Duodenal mucosa (tissue), 2 donors: ENCODE measurements at regions not wholly inside any gene's neighbourhood (a gene's known extent, or its start where the extent isn't known, plus 50 kb on each side); places are given as distances from the start of the nearest gene placed in this dataset.

Source experiments
- H3K27ac ChIP-seq: one replicate; pipeline ENCODE4 v1.7.0; 2013; ENCODE audit warnings: low read depth, low read length
- H3K27me3 ChIP-seq, 2 donors: one replicate each; pipeline ENCODE4 v1.7.0; 2013; ENCODE audit warnings: low read length in 2 of 2, control low read depth in 1 of 2; ENCODE audit not compliant: insufficient read depth in 2 of 2, control insufficient read depth in 1 of 2
- H3K36me3 ChIP-seq, 2 donors: one replicate each; pipeline ENCODE4 v1.7.0; 2013; ENCODE audit warnings: low read length in 2 of 2, control low read depth in 1 of 2; ENCODE audit not compliant: insufficient read depth in 2 of 2, control insufficient read depth in 1 of 2
- H3K4me1 ChIP-seq, 2 donors: one replicate each; pipeline ENCODE4 v1.7.0; 2013; ENCODE audit warnings: low read length in 2 of 2, control low read depth in 1 of 2; ENCODE audit not compliant: insufficient read depth in 2 of 2, control insufficient read depth in 1 of 2
- H3K4me3 ChIP-seq, 2 donors: one replicate each; pipeline ENCODE4 v1.7.0; 2013; ENCODE audit warnings: low read length in 2 of 2, low read depth in 1 of 2
- H3K9ac ChIP-seq, 2 donors: one replicate each; pipeline ENCODE4 v1.7.0; 2013; ENCODE audit warnings: low read length in 2 of 2, low read depth in 1 of 2
- H3K9me3 ChIP-seq, 2 donors: one replicate each; pipeline ENCODE4 v1.7.0; 2013; ENCODE audit warnings: low read length in 2 of 2, control low read depth in 1 of 2; ENCODE audit not compliant: control insufficient read depth in 1 of 2

DNA sequence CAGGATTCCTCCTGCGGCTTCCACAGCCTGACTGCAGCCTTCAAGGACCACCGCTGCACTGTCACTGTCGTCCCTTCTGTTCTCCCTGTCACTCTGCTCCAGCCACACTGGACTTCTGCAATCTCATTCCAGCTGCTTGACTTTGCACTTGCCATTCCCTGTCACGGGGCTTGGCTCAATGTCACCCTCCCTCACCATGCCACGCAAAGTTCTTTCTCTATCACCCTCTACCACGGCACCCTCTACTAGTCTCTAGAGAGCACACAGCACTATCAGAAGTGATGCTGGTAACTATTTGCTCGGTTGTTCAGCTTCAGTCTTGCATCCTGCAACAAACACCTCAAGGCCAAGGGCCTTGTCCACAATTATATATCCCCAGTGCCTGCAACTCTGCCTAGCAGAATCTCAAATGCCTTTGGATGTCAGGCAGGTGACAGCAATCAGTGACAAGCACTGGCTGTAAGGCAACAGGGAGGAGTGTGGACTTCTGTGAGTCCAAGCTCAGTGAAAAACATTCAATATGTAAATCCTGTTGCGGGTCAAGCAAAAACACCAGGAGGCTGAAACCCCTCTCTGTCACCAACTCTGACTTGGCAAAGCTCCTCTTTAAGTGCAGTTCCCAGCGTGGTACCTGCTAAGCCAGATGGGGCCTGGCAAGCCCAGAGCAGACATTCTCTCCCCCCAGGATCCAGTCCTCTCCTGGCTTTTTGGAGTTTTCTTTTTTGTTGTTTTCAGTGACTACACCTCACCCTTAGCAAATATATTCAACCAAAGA, 259.9 kb downstream of the FGFR2 start:
- H3K27me3 ChIP-seq = no peaks in the 10 kb centered on the region
- no peak overlapping the region for H3K4me3 ChIP-seq
- no peaks in the 10 kb centered on the region for H3K9me3 ChIP-seq
- H3K36me3 ChIP-seq = no peaks in the 10 kb centered on the region
- no peak overlapping the region for H3K9ac ChIP-seq
- peaks cover 0 to 26% of the 10 kb centered on the region in 2 donors for H3K4me1 ChIP-seq
- no peak overlapping the region for H3K27ac ChIP-seq

DNA sequence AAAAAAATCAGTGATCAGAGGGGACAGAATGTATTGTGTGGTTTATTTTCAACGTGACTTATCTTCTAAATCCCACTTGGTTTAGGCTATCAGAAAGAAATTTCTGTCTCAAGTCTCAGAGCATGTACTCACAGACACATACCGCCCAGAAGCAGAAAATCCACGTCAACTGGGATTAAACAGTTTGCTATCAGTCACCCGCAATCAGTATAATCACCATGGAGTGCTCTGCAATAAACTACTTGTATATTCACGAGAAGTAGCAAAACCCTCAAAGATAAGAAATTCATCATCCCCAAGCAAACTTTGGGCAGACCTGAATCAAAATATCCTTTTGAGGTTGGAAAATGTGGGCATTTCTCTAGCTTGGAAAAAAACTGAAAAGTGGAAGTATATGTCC, 259.1 kb downstream of the FGFR2 start:
- H3K9me3 ChIP-seq = no peaks in the 10 kb centered on the region
- H3K4me3 ChIP-seq = no peak overlapping the region
- H3K27me3 ChIP-seq = no peaks in the 10 kb centered on the region
- peaks cover 0 to 26% of the 10 kb centered on the region in 2 donors for H3K4me1 ChIP-seq
- no peak overlapping the region for H3K9ac ChIP-seq
- H3K36me3 ChIP-seq = no peaks in the 10 kb centered on the region
- H3K27ac ChIP-seq = no peak overlapping the region

GRCh38 chr10:121340271-121340831, 257.9 kb downstream of the FGFR2 start:
- Histone ChIP-seq H3K9ac (no peak overlapping the region), H3K36me3 (no peaks in the 10 kb centered on the region), H3K27ac (no peak overlapping the region), H3K27me3 (no peaks in the 10 kb centered on the region), H3K4me3 (no peak overlapping the region), H3K9me3 (no peaks in the 10 kb centered on the region), H3K4me1 (peaks cover 0 to 26% of the 10 kb centered on the region in 2 donors)

DNA sequence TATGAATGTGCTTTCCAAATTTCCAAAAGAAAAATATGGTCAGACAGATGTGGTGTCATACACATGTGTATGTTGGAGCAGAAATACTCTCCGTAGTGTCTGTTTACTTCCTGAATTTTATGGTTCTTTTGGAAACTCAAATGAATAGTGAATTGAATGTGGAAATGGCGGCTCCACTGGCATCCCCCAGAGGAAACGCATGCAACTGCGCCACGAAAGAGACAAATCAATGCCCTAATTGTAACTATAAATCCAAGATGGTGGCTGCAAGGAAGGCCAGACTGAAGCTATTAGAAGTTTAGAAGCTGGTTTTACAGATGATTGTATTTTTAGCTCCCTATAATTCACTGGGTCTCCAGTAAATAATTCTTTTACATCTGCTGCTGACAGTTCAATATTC, 246.7 kb downstream of the FGFR2 start:
- no peak overlapping the region for H3K27ac ChIP-seq
- H3K36me3 ChIP-seq = no peaks in the 10 kb centered on the region
- H3K4me1 ChIP-seq = no peaks in the 10 kb centered on the region
- H3K9ac ChIP-seq = no peak overlapping the region
- no peaks in the 10 kb centered on the region for H3K27me3 ChIP-seq
- H3K4me3 ChIP-seq = no peak overlapping the region
- no peaks in the 10 kb centered on the region for H3K9me3 ChIP-seq

DNA sequence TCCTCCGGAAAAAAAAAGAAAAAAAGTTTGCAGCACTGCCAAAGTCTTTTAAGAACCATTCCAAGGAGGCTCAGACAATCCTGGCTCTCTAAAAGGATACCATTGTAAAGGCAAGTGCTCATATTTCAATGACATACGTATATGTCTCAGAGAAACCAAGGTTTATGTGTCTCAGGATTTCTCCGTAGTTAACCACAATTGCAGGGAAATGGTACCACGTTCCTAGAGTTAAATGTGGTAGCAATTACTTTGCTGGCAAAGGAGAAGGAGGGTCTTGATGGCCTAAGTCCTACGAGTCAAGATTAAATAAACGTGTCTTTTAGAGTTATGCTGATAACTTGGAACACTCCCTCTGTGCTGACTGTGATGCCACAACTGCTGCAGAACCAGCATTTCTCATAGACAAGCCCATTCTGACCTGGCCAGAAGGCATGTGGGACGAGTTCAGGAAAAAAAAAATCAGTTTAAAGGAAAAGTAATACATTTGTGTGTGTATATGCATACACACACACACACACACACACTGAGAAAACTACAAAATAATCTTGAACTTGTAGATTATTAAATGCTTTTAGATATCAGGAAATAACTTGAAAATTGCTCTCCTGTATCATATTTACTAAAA, 245.9 kb downstream of the FGFR2 start:
- Histone ChIP-seq H3K9me3 (no peaks in the 10 kb centered on the region), H3K27ac (no peak overlapping the region), H3K36me3 (no peaks in the 10 kb centered on the region), H3K27me3 (no peaks in the 10 kb centered on the region), H3K9ac (no peak overlapping the region), H3K4me1 (no peaks in the 10 kb centered on the region), H3K4me3 (no peak overlapping the region)

DNA sequence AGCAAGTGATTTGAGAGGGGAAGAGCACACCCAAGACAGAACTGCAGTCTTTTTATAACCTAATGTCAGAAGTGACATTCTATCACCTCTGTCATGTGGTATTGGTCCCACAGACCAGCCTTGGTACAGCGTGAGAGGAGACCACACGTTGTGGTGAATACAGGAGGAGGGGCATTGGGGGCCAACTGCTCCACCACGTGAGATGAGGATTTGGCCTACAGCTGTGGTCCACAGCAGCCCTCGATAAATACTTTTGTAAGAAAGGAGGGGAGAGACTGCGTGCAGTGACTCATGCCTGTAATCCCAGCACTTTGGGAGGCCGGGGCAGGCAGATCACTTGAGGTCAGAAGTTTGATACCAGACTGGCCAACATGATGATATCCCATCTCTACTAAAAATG, 243.1 kb downstream of the FGFR2 start:
- no peaks in the 10 kb centered on the region for H3K9me3 ChIP-seq
- no peak overlapping the region for H3K9ac ChIP-seq
- no peaks in the 10 kb centered on the region for H3K36me3 ChIP-seq
- H3K4me3 ChIP-seq = no peak overlapping the region
- H3K27me3 ChIP-seq = no peaks in the 10 kb centered on the region
- H3K4me1 ChIP-seq = no peaks in the 10 kb centered on the region
- no peak overlapping the region for H3K27ac ChIP-seq

- Histone ChIP-seq H3K36me3 (no peaks in the 10 kb centered on the region), H3K27ac (no peak overlapping the region), H3K4me3 (no peak overlapping the region), H3K4me1 (no peaks in the 10 kb centered on the region), H3K27me3 (no peaks in the 10 kb centered on the region), H3K9ac (no peak overlapping the region), H3K9me3 (no peaks in the 10 kb centered on the region)
These were observed 242.1 kb downstream of the FGFR2 start for GRCh38 chr10:121356183-121356582.

DNA sequence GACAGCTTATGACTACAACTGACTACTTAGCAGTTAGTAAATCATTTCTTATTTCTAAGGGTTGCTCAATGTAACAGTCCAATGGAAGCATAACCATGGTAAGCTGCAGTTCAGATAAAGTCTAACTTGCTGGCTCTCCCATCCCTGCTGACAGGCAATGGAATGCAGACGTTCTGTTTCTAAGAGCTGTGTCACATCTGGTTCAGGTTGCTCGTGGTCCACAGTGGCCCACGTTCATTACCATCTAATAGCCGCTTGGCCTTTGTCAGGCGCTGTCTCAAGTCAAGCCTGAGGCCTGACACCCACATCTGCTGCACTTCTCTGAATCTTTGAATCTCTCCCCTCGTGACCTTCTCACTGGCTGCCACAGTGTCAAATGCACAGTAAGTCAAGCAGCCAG, 240.8 kb downstream of the FGFR2 start:
- Histone ChIP-seq H3K9ac (no peak overlapping the region), H3K27me3 (no peaks in the 10 kb centered on the region), H3K27ac (no peak overlapping the region), H3K4me3 (no peak overlapping the region), H3K9me3 (no peaks in the 10 kb centered on the region), H3K4me1 (no peaks in the 10 kb centered on the region), H3K36me3 (no peaks in the 10 kb centered on the region)

DNA sequence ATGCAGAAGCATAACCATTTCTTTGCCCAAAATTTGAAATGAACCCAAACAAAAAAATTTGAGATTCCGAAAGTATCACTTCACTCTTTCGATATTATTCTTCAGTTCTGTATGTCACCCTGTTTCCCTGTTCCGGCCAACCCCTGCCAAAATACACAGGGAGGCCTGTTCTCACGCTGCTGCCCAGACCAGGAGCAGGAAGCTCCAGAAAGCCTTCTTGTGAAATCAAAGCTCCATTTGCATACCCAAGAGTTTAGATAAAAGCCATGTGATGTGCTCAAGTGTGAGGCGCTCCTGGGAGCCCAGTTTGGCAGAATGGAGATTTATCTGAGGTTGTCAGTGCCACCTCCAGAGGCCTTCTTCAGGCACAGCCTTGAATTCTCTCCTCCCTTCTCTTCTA, 236.2 kb downstream of the FGFR2 start:
- Histone ChIP-seq H3K27me3 (no peaks in the 10 kb centered on the region), H3K36me3 (no peaks in the 10 kb centered on the region), H3K9me3 (no peaks in the 10 kb centered on the region), H3K9ac (no peak overlapping the region), H3K27ac (no peak overlapping the region), H3K4me3 (no peak overlapping the region), H3K4me1 (no peaks in the 10 kb centered on the region)

- Histone ChIP-seq H3K27me3 (no peaks in the 10 kb centered on the region), H3K4me3 (no peak overlapping the region), H3K4me1 (no peaks in the 10 kb centered on the region), H3K27ac (no peak overlapping the region), H3K36me3 (no peaks in the 10 kb centered on the region), H3K9me3 (no peaks in the 10 kb centered on the region), H3K9ac (no peak overlapping the region)
These were observed 232.7 kb downstream of the FGFR2 start for GRCh38 chr10:121365566-121365965.
